Ishikawa (cell line): ENCODE measurements at regions not wholly inside any gene's neighbourhood (a gene's known extent, or its start where the extent isn't known, plus 50 kb on each side); places are given as distances from the start of the nearest gene placed in this dataset.

ENCODE experiments used
- CEBPB ChIP-seq: IDR thresholded peaks from 2 replicates; pipeline ENCODE4 v1.6.1; 2012
- CREB1 ChIP-seq: IDR thresholded peaks from 2 replicates; pipeline ENCODE4 v1.6.1; 2012; ENCODE audit warnings: low read depth
- EGR1 ChIP-seq: IDR thresholded peaks from 2 replicates; pipeline ENCODE4 v1.6.1; 2012
- EP300 ChIP-seq: IDR thresholded peaks from 2 replicates; pipeline ENCODE4 v1.6.1; 2012; ENCODE audit warnings: borderline replicate concordance
- FOXM1 ChIP-seq: IDR thresholded peaks from 2 replicates; pipeline ENCODE4 v1.6.1; 2012; ENCODE audit warnings: low read depth, borderline replicate concordance
- NFIC ChIP-seq: IDR thresholded peaks from 2 replicates; pipeline ENCODE4 v1.6.1; 2012
- RAD21 ChIP-seq: IDR thresholded peaks from 2 replicates; pipeline ENCODE4 v1.6.1; 2012; ENCODE audit warnings: low read depth
- TAF1 ChIP-seq: IDR thresholded peaks from 2 replicates; pipeline ENCODE4 v1.6.1; 2012; ENCODE audit warnings: low read depth, mild to moderate bottlenecking
- TCF12 ChIP-seq: IDR thresholded peaks from 2 replicates; pipeline ENCODE4 v1.6.1; 2012; ENCODE audit warnings: low read depth
- TEAD4 ChIP-seq: IDR thresholded peaks from 2 replicates; pipeline ENCODE4 v1.6.1; 2012
- USF1 ChIP-seq: IDR thresholded peaks from 2 replicates; pipeline ENCODE4 v1.6.1; 2012
- YY1 ChIP-seq: IDR thresholded peaks from 2 replicates; pipeline ENCODE4 v1.6.1; 2012; ENCODE audit warnings: low read depth
- ZBTB7A ChIP-seq: IDR thresholded peaks from 2 replicates; pipeline ENCODE4 v1.6.1; 2012; ENCODE audit warnings: low read depth
- TF ChIP-seq, protein P1 (sequence below): IDR thresholded peaks from 2 replicates; pipeline ENCODE4 v1.6.1; 2012; ENCODE audit warnings: low read depth, mild to moderate bottlenecking
- TF ChIP-seq, protein P2 (sequence below): IDR thresholded peaks from 2 replicates; pipeline ENCODE4 v1.6.1; 2012

DNA sequence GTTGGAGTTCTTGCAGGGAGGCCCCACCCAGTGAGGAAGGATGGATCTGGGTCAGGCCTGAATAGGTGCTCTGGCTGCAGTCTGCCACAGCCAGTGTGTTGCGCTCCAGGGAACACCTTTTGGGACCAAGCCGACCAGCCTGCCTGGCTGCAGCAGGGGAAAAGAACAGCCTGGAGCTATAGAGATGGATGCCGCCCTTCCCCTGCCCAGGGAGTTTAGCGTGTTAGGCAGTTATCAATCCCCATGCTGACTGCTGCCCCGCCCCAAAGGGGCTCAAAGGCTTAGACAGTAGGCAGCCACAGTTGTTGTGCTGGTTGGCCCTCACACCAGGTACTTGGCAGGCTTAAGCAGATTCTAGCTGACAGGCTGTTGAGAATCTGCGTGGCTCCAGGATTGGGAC lies 153.4 kb upstream of the ADAMTS19 start:
- TF ChIP-seq ZBTB7A = no peak
- TF ChIP-seq EP300 = no peak
- no peak for TF ChIP-seq RAD21
- no peak for TF ChIP-seq CEBPB
- TF ChIP-seq, protein P1, sequence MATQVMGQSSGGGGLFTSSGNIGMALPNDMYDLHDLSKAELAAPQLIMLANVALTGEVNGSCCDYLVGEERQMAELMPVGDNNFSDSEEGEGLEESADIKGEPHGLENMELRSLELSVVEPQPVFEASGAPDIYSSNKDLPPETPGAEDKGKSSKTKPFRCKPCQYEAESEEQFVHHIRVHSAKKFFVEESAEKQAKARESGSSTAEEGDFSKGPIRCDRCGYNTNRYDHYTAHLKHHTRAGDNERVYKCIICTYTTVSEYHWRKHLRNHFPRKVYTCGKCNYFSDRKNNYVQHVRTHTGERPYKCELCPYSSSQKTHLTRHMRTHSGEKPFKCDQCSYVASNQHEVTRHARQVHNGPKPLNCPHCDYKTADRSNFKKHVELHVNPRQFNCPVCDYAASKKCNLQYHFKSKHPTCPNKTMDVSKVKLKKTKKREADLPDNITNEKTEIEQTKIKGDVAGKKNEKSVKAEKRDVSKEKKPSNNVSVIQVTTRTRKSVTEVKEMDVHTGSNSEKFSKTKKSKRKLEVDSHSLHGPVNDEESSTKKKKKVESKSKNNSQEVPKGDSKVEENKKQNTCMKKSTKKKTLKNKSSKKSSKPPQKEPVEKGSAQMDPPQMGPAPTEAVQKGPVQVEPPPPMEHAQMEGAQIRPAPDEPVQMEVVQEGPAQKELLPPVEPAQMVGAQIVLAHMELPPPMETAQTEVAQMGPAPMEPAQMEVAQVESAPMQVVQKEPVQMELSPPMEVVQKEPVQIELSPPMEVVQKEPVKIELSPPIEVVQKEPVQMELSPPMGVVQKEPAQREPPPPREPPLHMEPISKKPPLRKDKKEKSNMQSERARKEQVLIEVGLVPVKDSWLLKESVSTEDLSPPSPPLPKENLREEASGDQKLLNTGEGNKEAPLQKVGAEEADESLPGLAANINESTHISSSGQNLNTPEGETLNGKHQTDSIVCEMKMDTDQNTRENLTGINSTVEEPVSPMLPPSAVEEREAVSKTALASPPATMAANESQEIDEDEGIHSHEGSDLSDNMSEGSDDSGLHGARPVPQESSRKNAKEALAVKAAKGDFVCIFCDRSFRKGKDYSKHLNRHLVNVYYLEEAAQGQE = no peak
- no peak for TF ChIP-seq TEAD4
- TF ChIP-seq, protein P2, sequence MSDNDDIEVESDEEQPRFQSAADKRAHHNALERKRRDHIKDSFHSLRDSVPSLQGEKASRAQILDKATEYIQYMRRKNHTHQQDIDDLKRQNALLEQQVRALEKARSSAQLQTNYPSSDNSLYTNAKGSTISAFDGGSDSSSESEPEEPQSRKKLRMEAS = no peak
- no peak for TF ChIP-seq NFIC
- TF ChIP-seq CREB1 = no peak

- no peak for TF ChIP-seq RAD21
These were observed 137.1 kb upstream of the ADAMTS19 start for GRCh38 chr5:129322968-129323367.

DNA sequence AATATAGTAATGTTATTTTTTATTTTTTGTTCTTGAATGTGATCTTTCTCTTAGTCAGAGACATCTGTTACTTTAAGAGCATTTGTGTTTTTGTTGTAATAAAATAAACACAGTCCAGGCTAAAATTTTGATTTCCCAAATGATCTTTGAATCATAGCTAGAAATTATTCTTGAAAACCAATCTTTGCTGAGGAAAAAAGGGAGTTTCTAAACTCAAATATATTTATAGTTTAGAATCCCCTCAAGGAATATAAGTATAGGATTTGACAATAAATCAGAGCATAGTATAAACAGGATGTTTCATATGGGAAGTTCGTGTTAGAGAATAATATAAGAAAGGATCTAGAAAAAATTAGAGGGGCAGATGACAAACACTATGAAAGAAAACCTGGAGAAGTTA lies 118.8 kb upstream of the ADAMTS19 start:
- TF ChIP-seq YY1 (no peak), CEBPB (no peak), ZBTB7A (no peak), NFIC (no peak), TEAD4 (no peak), EGR1 (no peak), EP300 (no peak), RAD21 (no peak), USF1 (no peak), TCF12 (no peak), FOXM1 (no peak), CREB1 (no peak), TAF1 (no peak)
- TF ChIP-seq, protein P1 = no peak
- TF ChIP-seq, protein P2 = no peak

GRCh38 chr5:129342796-129343195 lies 117.3 kb upstream of the ADAMTS19 start:
- TF ChIP-seq NFIC = no peak

DNA sequence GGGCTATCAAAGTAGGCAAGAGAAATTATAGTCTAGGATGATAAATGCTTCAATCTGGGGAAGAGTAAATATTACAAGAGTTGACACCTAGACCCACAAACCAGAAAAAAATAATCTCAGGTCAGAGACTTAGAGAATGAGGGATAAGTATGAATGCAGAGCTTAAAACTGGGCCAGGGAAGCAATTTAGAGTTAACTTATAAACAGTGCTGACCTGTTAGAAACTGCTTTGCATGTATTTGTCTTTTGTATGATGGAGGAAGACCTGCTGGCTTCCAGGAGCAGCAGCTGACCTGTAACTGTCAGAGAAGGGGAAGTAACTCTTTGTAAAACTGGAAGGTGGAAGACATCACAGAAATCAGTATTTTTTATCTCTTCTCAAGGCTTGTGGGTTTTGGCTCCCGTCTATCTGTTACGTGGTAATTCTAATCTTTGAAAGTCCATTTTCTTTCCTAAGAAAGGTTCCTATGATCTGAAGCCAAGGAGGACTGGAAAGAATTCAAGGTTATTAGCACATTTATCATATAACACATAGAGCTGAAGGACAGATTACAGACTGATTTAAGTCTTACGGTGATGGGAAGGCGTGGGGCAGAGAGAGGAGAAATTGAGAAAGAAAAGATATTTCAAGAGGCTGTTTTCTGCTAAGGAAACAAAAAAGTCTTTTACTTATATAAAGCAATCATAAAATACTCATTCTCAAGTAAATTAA lies 114.7 kb upstream of the ADAMTS19 start:
- TF ChIP-seq NFIC (no peak), TAF1 (no peak), RAD21 (no peak), ZBTB7A (no peak), TEAD4 (no peak), YY1 (no peak), EP300 (no peak), CEBPB (no peak), TCF12 (no peak), USF1 (no peak), FOXM1 (no peak), CREB1 (no peak), EGR1 (no peak)
- TF ChIP-seq, protein P1 = no peak
- TF ChIP-seq, protein P2 = no peak
